IPS-11a (cell line): ENCODE measurements at regions not wholly inside any gene's neighbourhood (a gene's known extent, or its start where the extent isn't known, plus 50 kb on each side); places are given as distances from the start of the nearest gene placed in this dataset.

Experiments used
- H3K4me3 ChIP-seq: one replicate; pipeline ENCODE4 v1.5.1; 2013; ENCODE audit warnings: low read depth, low read length, control low read depth

DNA sequence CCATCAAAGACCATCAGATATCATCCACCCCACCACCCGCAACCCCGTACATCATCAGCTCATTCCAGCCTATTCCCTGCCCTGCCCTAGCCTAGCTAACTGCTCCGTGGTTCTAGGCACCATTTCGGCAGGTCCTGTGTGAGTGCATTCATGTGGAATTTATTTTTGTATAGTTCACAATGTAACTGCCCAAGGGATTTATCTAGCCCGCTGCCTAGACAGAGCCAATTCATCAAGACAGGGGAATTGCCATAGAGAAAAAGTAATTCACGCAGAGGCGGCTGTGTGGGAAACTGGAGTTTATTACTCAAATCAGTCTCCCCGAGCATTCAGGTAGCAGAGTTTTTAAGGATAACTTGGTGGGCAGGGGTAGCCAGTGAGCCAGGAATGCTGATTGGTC lies 109.2 kb upstream of the UBL3 start:
- no peak overlapping the region for H3K4me3 ChIP-seq

DNA sequence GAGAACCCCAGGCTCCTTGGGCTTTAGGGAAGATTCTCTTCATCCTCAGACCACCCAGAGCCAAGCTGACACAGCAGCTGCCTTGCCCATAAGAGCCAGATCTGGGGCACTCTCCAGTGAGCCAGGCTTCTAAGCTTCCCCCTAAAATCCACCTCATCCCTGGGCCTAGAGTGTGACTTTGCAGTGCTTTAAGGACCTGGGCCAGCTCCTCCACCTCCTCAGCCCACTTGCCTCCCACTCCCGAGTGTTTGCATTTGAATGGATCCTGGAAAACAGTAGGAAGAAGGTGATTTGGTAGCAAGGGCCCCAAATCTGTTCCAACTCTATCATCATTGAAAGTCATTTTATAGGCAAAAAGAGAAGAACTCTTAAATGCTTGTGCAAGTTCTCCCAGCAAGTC lies 108.7 kb upstream of the UBL3 start:
- no peak overlapping the region for H3K4me3 ChIP-seq

DNA sequence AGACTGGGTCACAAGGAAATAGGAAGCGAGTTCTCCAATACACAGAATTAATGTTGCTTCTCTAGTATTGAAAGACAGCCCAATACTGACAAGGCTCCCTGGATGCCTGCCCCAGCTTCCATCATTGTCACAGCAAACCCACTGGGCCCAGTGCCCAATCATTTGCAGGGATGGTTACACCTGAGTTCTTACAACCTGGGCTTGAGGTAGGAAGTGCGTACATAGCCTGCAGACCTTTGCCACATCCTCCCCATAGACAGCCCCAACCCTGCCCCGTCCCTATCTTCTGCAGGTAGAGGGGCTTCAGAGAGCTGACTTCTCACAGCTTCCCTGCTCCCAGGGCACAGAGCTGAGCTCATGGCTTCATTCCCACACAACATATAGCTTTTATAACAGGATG lies 108.1 kb upstream of the UBL3 start:
- no peak overlapping the region for H3K4me3 ChIP-seq

- no peak overlapping the region for H3K4me3 ChIP-seq
These were observed 106.9 kb upstream of the UBL3 start for GRCh38 chr13:29957320-29957719.

GRCh38 chr13:29956853-29957252 lies 106.4 kb upstream of the UBL3 start:
- H3K4me3 ChIP-seq: no peak overlapping the region

- no peak overlapping the region for H3K4me3 ChIP-seq
These were observed 104.8 kb upstream of the UBL3 start for GRCh38 chr13:29955137-29955650.

DNA sequence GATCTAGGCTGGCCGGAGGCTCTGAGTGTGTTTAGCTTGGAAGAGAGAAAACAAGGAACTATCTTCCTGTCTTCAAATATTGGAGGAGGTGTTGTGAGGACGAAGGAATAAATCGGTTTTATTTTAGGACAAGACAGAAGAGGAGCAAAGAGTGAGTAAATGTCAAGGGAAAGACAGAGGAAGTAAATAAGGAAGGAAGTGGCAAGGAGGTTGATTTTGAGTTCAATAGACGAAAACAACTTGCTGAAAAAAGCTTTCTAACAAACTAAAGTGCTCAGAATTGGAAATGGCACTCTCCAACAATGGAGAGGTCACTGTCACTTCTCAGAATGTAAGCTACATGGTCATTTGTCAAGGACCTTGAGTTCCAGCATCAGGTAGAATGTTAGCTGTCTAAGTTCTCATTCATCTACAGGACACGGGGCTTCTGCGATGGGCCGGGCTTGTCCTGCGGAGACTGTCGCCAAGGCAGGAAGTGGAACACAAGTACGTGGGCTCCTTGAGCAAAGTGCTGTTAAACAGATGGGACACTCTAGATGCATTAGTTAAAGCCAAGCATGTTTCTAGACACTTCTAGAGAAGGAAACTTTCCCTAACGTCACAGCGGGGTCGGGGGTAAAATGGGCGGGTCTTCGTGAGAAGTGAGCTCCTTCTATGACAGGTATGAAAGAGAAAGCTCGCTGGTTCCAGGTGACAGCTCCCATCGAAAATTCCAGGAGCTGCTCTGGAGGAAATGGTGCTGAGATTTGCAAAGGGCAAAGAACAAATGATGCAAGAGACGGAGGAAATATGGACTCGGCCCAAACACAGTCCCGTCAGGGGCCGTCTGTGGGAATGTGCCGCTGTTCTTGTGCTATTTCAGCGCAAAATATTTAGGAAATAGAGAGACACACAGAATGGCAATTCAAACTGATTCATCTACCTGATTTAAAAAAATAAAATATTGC lies 103.9 kb upstream of the UBL3 start:
- no peak overlapping the region for H3K4me3 ChIP-seq

DNA sequence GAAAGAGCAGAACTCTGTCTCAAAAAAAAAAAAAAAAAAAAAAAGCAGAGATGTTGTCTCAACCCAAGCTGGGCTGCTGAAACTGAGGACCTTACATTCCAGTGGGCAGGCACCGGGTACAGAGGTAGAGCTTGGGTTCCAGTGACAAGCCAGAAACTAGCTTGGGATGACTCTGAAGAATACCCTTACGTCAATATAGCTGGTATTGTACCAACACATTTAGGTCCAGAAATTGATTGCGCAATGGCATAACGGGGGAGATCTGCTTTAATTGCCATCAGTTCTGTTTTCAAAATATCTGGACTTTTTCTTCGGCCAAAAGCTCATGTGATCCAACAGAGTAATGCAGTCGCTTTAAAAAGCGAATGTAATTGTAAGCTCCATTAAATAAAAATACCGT lies 103.1 kb upstream of the UBL3 start:
- no peak overlapping the region for H3K4me3 ChIP-seq

- no peak overlapping the region for H3K4me3 ChIP-seq
These were observed 101.8 kb upstream of the UBL3 start for GRCh38 chr13:29952245-29952644.

GRCh38 chr13:29948791-29949190 lies 98.4 kb upstream of the UBL3 start:
- H3K4me3 ChIP-seq: no peak overlapping the region

- no peak overlapping the region for H3K4me3 ChIP-seq
These were observed 97.8 kb upstream of the UBL3 start for GRCh38 chr13:29948244-29948643.

GRCh38 chr13:29947839-29948238 lies 97.4 kb upstream of the UBL3 start:
- no peak overlapping the region for H3K4me3 ChIP-seq

DNA sequence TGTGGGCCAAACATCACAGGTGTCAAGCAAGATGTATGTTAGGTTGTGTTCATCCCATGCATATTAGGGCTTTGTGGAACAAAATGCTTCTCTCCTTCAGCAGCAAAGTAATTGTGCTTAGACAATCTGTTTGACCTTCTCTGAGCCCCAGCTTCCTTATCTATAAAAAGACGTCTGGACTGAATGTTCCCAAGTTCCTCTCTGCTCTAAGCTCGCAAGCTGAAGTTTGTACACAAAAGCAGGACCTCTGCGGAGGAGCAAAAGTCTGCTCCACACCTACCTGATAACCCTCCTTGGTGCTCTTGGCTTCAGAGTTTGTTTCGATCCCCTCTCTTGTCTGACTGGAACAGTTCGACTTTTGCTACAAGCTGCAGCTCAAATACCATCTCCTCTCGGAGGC lies 95.7 kb upstream of the UBL3 start:
- no peak overlapping the region for H3K4me3 ChIP-seq

DNA sequence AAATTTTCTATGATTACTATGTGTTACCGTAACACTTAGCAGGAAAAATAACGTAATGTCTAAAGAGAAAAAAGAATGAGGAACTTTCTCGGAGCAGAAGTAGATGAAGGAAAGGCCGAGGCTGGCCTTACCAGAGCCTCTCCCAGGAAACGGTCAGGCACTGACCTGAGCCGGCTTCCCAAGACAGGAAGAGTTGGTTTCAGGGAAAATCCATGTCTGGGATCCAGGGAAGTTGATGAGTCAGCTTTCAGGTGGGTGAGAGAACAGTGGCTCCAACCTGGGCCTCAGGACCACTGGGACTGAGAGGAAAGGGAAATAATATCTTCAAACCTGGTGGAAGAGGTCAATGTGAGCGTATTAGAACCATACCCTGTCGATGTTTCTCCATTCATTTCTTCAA lies 93.3 kb upstream of the UBL3 start:
- no peak overlapping the region for H3K4me3 ChIP-seq

GRCh38 chr13:29943273-29943672 lies 92.9 kb upstream of the UBL3 start:
- H3K4me3 ChIP-seq: no peak overlapping the region

- H3K4me3 ChIP-seq: no peak overlapping the region
These were observed 90.3 kb upstream of the UBL3 start for GRCh38 chr13:29940715-29941114.

DNA sequence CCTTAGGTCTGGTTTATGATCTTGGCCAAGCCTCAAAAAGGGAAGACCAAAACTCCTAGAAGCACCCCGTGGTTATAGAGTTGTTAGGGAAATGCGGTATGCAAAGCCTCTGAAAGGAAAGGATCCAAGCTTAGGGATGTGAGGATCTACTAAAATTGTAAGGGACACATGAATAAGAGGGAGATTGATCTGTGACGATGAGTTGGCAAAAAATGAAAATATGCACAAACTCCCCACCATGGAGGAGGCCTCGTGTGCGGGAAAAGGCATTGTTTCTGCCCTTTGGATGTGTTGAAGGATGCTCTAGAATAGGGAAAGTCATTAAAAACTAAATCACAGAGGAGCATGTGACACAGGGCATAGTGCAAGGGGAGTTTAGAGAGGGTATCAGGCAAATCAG lies 88.7 kb upstream of the UBL3 start:
- H3K4me3 ChIP-seq: no peak overlapping the region

DNA sequence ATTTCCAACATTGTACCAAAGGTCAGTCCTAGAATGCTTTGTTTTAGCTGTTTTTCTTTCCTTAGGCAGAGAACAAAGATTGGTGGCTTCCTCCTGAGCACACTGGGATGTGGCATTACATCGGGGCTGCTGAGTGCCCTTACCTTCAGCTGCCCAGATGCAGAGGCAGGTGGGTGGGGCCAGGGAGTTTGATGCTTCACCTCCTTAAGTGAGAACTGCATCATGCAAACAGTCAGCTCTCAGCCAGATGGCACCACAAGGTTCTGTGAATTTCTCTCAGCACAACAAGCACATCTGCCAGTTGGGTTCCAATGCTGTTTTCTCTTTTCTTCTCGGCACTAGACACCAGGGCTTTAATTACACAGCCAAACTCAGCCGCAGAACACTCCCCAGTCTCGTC lies 87.4 kb upstream of the UBL3 start:
- H3K4me3 ChIP-seq: no peak overlapping the region

DNA sequence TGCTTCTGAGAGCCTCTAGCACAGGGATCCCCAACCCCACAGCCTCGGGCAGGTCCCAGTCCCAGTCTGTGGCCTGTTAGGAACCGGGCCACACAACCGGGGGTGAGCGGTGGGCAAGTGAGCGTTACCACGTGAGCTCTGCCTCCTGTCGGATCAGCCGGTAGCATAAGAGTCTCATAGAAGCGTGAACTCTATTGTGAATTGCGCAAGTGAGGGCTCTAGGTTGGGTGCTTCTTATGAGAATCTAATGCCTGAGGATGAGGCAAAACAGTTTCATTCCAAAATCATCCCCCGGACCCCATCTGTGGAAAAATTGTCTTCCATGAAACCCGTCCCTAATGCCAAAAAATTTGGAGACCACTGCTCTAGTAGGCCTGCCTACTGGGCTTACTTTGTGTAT lies 87.0 kb upstream of the UBL3 start:
- no peak overlapping the region for H3K4me3 ChIP-seq

- no peak overlapping the region for H3K4me3 ChIP-seq
These were observed 86.5 kb upstream of the UBL3 start for GRCh38 chr13:29936956-29937355.

- H3K4me3 ChIP-seq: no peak overlapping the region
These were observed 85.8 kb upstream of the UBL3 start for GRCh38 chr13:29936051-29936813.
